Kidney tubule cell (primary cell): ENCODE measurements at regions not wholly inside any gene's neighbourhood (a gene's known extent, or its start where the extent isn't known, plus 50 kb on each side); places are given as distances from the start of the nearest gene placed in this dataset.

Source experiments
- DNase-seq: peaks from one replicate; pipeline ENCODE4 v3.0.0-alpha.2; 2018; ENCODE audit warnings: low spot score

DNA sequence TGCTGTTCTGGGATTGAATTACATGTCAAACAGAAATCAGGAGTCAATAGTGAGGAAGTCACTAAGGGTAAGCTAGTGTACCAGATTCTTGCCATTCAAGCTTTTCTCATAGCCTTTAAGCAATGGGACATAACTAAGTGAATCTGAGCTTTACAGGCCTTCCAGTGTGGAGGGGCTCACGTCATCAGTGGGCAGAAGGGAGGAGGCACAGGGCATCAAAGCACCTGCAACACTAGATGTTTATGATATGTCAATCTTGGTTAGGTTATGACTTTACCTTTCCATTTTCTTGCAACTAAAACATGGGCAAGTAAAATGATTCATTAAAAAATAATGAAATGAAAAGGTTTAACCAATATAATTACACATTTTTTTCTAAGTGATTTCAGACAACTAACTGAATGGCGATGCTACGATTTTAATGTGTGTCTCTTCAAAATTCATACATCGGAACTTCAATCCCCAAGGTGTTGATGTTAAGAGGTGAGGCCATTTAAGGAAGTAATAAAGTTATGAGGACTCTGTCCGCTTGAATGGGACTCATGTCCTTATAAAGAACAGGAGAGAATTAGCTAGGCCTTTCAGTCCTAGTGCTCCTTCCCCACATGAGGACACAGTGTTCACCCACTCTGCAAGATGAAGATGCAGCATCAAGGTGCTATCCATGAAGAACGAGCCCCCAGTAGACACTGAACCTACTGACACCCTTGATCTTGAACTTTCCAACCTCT is 1169.2 kb upstream of the NXPH2 start:
- DNase-seq, result no peak

DNA sequence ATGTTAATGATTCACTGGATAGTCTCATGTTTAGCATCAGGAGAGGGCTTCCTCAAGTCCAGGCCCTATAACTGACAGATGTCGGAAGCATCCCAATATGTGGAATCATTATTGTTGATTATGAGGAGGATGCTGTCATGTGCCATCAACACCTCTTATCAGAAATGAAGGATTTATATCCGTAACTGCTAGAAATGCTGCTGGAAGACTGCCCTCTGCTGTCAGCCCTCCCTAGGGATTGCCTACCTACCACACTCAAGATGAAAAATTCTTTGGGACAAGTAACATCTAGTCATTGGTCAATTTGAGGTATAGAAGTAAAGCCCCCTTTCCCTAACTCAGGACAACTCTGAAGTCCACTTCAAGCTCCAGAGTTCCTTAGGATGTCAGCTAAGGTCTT is 1166.5 kb upstream of the NXPH2 start:
- DNase-seq, result no peak

- DNase-seq, result no peak
Observed at GRCh38 chr2:139940686-139941085, 1160.5 kb upstream of the NXPH2 start.

GRCh38 chr2:139925903-139926302 is 1145.7 kb upstream of the NXPH2 start:
- DNase-seq, result no peak

DNA sequence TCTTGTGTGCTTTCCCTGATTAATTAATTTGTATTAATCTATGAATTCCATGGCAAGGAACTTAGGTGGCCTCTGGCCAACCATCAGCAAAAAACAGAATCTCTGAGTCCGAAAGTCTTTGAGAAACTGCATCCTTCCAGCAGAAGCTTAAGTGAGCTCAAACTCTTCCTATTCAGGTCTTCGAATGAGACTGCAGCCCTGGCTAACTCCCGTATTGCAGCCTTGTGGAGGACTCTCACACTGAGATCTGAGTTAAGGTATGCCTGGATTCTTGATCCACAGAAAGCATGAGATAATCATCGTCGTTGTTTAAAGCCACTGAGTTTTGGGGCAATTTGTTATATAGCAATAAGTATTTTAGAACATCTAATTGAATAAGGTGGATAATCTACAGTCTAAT is 1143.9 kb upstream of the NXPH2 start:
- no peak for DNase-seq

GRCh38 chr2:139918982-139919381 is 1138.8 kb upstream of the NXPH2 start:
- no peak for DNase-seq

- no peak for DNase-seq
Observed at GRCh38 chr2:139917690-139918384, 1137.6 kb upstream of the NXPH2 start.

GRCh38 chr2:139916822-139917221 is 1136.6 kb upstream of the NXPH2 start:
- no peak for DNase-seq

- no peak for DNase-seq
Observed at GRCh38 chr2:139911160-139911559, 1131.0 kb upstream of the NXPH2 start.

- no peak for DNase-seq
Observed at GRCh38 chr2:139909136-139909535, 1128.9 kb upstream of the NXPH2 start.

- DNase-seq, result no peak
Observed at GRCh38 chr2:139905624-139906023, 1125.4 kb upstream of the NXPH2 start.

DNA sequence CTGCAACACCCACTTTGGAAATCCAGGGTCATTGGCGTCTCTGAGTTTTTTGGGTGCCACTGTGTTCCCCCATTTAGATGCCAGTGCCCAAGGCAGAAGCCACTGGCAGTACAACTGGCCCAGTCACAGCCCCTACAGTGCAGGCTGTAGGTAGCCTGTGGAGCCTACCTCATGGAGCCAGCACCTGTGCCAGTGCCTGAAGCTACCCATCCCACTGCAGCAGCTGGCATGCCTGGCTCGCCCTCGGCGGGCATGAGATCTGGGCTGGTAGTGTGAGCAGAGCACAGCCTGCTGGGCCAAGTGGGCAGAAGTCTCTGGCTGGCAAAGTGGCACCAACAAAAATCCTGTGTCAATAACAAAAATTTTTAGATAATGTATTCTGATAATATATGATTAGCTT is 1111.4 kb upstream of the NXPH2 start:
- DNase-seq, result no peak

GRCh38 chr2:139885921-139886498 is 1105.8 kb upstream of the NXPH2 start:
- DNase-seq, result no peak

GRCh38 chr2:139876964-139877363 is 1096.8 kb upstream of the NXPH2 start:
- no peak for DNase-seq

DNA sequence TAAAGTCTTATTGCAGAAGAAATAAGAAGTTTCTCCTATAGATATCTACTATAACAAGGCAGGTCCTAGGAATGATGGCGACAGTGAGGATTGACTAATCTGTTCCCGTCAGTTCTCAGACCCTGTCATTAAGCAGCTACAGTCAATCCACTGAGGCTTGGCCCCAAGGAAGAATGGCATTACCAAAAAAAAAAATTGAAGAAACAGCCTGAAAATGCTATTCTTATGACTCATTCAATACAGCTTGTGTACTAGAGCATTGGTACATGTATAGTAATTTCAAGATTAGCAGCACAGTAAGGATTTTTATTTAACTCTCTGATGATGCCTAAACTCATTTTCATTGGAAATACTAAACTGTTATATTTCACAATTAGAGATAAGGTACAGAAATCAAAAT is 1096.1 kb upstream of the NXPH2 start:
- DNase-seq, result no peak

DNA sequence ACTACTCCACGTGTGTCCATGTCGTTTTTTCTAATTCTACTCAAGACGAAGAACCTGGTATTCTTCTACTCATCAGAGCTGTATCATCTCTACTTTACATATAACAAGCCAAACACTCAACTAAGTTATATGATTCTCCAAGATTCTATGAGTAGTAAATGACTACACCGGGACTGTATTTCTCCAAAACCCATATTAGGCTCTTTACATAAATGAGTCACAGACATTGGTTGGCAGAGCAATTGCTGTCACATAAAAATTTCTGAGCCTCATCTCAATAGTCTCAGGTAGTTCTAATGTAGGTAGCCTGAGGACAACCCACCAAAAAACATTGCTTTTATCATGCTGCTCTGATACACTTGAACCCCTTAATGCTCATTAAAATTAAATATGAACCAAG is 1092.3 kb upstream of the NXPH2 start:
- no peak for DNase-seq

DNA sequence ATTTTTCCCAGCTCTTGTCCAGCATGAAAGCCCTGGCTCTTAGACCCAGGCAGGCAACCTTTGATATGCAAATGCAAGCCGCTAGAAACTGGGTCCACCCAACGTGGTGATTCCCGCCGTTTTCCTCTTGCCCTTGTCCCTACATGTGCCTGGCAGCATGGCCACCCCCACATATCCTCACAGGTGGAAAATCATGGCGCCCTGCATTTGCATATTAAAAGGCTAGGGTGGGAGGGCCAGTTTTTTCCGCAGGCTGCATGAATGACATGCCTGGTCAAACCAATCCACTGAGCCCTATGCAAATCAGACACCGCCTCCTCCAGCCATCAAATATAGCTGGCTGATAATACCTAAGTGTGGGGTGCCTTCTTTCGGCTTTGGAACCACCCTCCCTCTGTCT is 1091.8 kb upstream of the NXPH2 start:
- no peak for DNase-seq

DNA sequence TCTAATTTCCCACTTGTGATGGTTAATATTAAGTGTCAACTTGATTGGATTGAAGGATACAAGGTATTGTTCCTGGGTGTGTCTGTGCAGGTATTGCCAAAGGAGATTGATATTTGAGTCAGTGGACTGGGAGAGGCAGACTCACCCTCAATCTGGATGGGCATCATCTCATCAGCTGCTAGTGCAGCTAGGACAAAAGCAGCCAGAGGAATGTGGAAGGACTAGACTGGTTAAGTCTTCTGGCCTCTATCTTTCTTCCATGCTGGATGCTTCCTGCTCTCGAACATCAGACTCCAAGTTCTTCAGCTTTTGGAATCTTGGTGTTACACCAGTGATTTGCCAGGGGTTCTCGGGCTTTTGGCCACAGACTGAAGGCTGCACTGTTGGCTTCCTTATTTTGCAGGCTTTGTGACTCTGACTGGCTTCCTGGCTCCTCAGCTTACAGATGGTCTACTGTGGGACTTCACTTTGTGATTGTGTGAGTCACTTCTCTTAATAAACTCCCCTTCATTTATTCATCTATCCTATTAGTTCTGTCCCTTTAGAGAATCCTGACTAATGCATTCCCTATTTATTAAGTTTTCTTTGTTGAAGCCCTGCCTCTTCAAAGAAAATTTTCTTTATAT is 1087.5 kb upstream of the NXPH2 start:
- no peak for DNase-seq

DNA sequence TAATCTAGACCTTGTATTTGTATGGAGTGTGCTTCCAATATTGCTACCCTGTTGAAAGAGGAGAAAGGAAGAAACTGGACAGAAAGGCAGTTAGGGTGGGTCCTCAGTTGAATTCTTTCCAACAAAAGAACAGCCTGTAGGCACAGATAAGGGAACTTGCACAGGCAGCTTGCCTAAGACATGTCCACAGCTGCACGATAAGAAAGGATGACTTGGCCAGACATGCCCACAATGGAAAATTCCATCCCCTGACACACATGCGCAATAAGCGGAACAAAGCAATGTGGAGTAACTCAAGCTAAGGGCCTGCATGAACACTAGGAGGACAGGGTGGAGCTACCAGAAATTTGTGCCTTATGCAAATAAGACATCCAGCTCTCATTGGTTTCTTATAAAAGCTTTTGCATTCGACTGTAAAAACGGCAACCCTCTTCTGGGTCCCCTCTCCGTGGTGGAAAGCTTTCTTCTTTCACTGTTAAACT is 1084.7 kb upstream of the NXPH2 start:
- no peak for DNase-seq

GRCh38 chr2:139854769-139855483 is 1074.7 kb upstream of the NXPH2 start:
- DNase-seq, result no peak

- no peak for DNase-seq
Observed at GRCh38 chr2:139850254-139850890, 1070.2 kb upstream of the NXPH2 start.

- no peak for DNase-seq
Observed at GRCh38 chr2:139836769-139837168, 1056.6 kb upstream of the NXPH2 start.
